ENCODE measurements at regions not wholly inside any gene's neighbourhood (a gene's known extent, or its start where the extent isn't known, plus 50 kb on each side); places are given as distances from the start of the nearest gene placed in this dataset.

- H3K27ac ChIP-seq: no peak overlapping the region
- no peaks in the 10 kb centered on the region for H3K36me3 ChIP-seq (ENCODE audit: insufficient read depth in 1 of 2, low read depth in 1 of 2)
- intact Hi-C loops (cut with DNase I): no loop called here
- no peak for TF ChIP-seq CTCF (IDR thresholded peaks at IDR 0.05)
- WGBS, 3 donors: 47 to 67% (median 52%) methylated on average over 2 of the region's 2 CpGs
- no peak for DNase-seq
- H3K27me3 ChIP-seq (ENCODE audit: insufficient read depth in 3 of 3, low read length in 2 of 3): peaks cover 0 to 34% (median 4%) of the 10 kb centered on the region in 3 donors
- no peak overlapping the region for H3K4me3 ChIP-seq
- H3K9me3 ChIP-seq: no peaks in the 10 kb centered on the region
- H3K4me1 ChIP-seq: no peaks in the 10 kb centered on the region
- no peak for ATAC-seq
Measured at GRCh38 chr22:48261706-48262105, 1499.3 kb downstream of the TBC1D22A start.

- no peak for TF ChIP-seq CTCF (IDR thresholded peaks at IDR 0.05)
- no peak for ATAC-seq
- H3K36me3 ChIP-seq (ENCODE audit: insufficient read depth in 1 of 2, low read depth in 1 of 2): no peaks in the 10 kb centered on the region
- intact Hi-C loops (cut with DNase I): no loop called here
- H3K27me3 ChIP-seq (ENCODE audit: insufficient read depth in 3 of 3, low read length in 2 of 3): peaks cover 0 to 29% (median 4%) of the 10 kb centered on the region in 3 donors
- no peaks in the 10 kb centered on the region for H3K4me1 ChIP-seq
- no peaks in the 10 kb centered on the region for H3K9me3 ChIP-seq
- WGBS, 3 donors: 91 to 96% (median 96%) methylated on average over 12 of the region's 12 CpGs
- DNase-seq: no peak
- H3K27ac ChIP-seq: no peak overlapping the region
- H3K4me3 ChIP-seq: no peak overlapping the region
Measured at GRCh38 chr22:48261048-48261621, 1498.7 kb downstream of the TBC1D22A start.

- 88 to 90% (median 89%) methylated on average over 8 of the region's 8 CpGs for WGBS, 3 donors
- no peak for TF ChIP-seq CTCF (IDR thresholded peaks at IDR 0.05)
- ATAC-seq: no peak
- Histone ChIP-seq H3K27ac (no peak overlapping the region), H3K4me1 (no peaks in the 10 kb centered on the region), H3K36me3 (ENCODE audit: insufficient read depth in 1 of 2, low read depth in 1 of 2) (no peaks in the 10 kb centered on the region), H3K9me3 (no peaks in the 10 kb centered on the region), H3K27me3 (ENCODE audit: insufficient read depth in 3 of 3, low read length in 2 of 3) (peaks cover 0 to 34% (median 4%) of the 10 kb centered on the region in 3 donors), H3K4me3 (no peak overlapping the region)
- intact Hi-C loops (cut with DNase I): no loop called here
- no peak for DNase-seq
Measured at GRCh38 chr22:48259991-48260670, 1497.7 kb downstream of the TBC1D22A start.

GRCh38 chr22:48258811-48259210, 1496.4 kb downstream of the TBC1D22A start:
- WGBS, 3 donors: 44 to 59% (median 48%) methylated on average over 8 of the region's 8 CpGs
- no peak overlapping the region for H3K27ac ChIP-seq
- H3K9me3 ChIP-seq: no peaks in the 10 kb centered on the region
- ATAC-seq: no peak
- no peaks in the 10 kb centered on the region for H3K36me3 ChIP-seq (ENCODE audit: insufficient read depth in 1 of 2, low read depth in 1 of 2)
- H3K4me3 ChIP-seq: no peak overlapping the region
- no peak for TF ChIP-seq CTCF (IDR thresholded peaks at IDR 0.05)
- H3K4me1 ChIP-seq: no peaks in the 10 kb centered on the region
- no peak for DNase-seq
- intact Hi-C loops (cut with DNase I): no loop called here
- H3K27me3 ChIP-seq (ENCODE audit: insufficient read depth in 3 of 3, low read length in 2 of 3): peaks cover 0 to 36% (median 0%) of the 10 kb centered on the region in 3 donors

All from psoas muscle (tissue), 7 donors.